ENCODE measurements at regions not wholly inside any gene's neighbourhood (a gene's known extent, or its start where the extent isn't known, plus 50 kb on each side); places are given as distances from the start of the nearest gene placed in this dataset.

DNA sequence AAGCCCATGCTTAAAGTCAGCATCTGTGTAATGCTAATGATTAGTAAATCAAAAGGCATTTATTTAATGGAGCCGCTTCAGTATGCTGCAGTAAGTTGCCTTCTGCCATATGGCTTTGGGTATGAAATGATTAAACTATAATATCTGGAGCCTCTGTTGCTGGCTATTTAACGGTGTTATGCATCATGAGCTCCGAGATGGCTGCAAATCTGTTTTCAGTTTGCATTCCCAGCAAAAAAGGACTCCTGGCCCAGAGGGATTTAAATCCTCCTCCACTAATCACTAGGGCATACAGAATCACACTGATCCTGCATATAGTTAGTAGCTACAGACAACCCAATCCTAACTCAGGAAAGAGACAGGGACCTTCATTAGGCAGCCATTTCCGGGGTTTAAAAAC lies 171.5 kb upstream of the EEA1 start:
- H3K9me3 ChIP-seq (ENCODE audit: control insufficient read depth, insufficient read depth, low read length), result no peaks in the 10 kb centered on the region
- CTCF ChIA-PET, result no interaction called here
- no peaks in the 10 kb centered on the region for H3K4me1 ChIP-seq (ENCODE audit: control insufficient read depth, insufficient read depth, low read length)
- POLR2A ChIA-PET (ENCODE audit: unreplicated experiment), result no interaction called here
- no TSS peak for BruUV-seq (replicated peaks)
- H2AK9ac ChIP-seq (replicated peaks; ENCODE audit: low read depth, low read length, poor library complexity), result no peak overlapping the region
- no peak overlapping the region for H2BK5ac ChIP-seq (ENCODE audit: low read depth, low read length, poor library complexity, severe bottlenecking)
- no peak overlapping the region for H2AFZ ChIP-seq (replicated peaks; ENCODE audit: low read length, poor library complexity)
- H2AK5ac ChIP-seq (ENCODE audit: low read depth, low read length), result no peak overlapping the region
- H4K91ac ChIP-seq (ENCODE audit: insufficient read depth, low read depth, low read length), result no peak overlapping the region
- WGBS, 2 experiments (ENCODE audit: extremely low coverage in 2 of 2, insufficient read length in 1 of 2), result no CpG with 5 or more reads among the region's 4 CpGs
- H3K14ac ChIP-seq (replicated peaks; ENCODE audit: low read depth, low read length), result no peak overlapping the region
- H3K4me2 ChIP-seq (ENCODE audit: low read depth, low read length), result no peak overlapping the region
- no peak overlapping the region for H2BK120ac ChIP-seq (ENCODE audit: low read depth, low read length)
- no peaks in the 10 kb centered on the region; the same call in 1 of the 2 replicates for H3K9me1 ChIP-seq (ENCODE audit: insufficient read depth, low read length)
- TF ChIP-seq FOS (IDR thresholded peaks at IDR 0.05; ENCODE audit: low read depth, low read length) (no peak), SMC3 (IDR thresholded peaks at IDR 0.05; ENCODE audit: low read depth, low read length) (no peak), USF2 (IDR thresholded peaks at IDR 0.05; ENCODE audit: low read depth, low read length) (no peak), MAZ (IDR thresholded peaks at IDR 0.05; ENCODE audit: borderline replicate concordance, low read depth, low read length) (no peak), MAFK (IDR thresholded peaks at IDR 0.05; ENCODE audit: low read depth, low read length) (no peak), RCOR1 (IDR thresholded peaks at IDR 0.05; ENCODE audit: insufficient replicate concordance, low read length) (no peak), MXI1 (IDR thresholded peaks at IDR 0.05; ENCODE audit: borderline replicate concordance, low read depth, low read length) (no peak), NFE2L2 (IDR thresholded peaks at IDR 0.05; ENCODE audit: low read depth, low read length) (no peak), CEBPB (IDR thresholded peaks at IDR 0.05; ENCODE audit: low read depth, low read length) (no peak), BHLHE40 (IDR thresholded peaks at IDR 0.05; ENCODE audit: low read depth, low read length) (no peak), ELK1 (IDR thresholded peaks at IDR 0.05; ENCODE audit: borderline replicate concordance, low read depth, low read length) (no peak), CHD1 (IDR thresholded peaks at IDR 0.05; ENCODE audit: low read depth, low read length) (no peak), RFX5 (IDR thresholded peaks at IDR 0.05; ENCODE audit: low read depth, low read length) (no peak)
- TF ChIP-seq, protein P1, sequence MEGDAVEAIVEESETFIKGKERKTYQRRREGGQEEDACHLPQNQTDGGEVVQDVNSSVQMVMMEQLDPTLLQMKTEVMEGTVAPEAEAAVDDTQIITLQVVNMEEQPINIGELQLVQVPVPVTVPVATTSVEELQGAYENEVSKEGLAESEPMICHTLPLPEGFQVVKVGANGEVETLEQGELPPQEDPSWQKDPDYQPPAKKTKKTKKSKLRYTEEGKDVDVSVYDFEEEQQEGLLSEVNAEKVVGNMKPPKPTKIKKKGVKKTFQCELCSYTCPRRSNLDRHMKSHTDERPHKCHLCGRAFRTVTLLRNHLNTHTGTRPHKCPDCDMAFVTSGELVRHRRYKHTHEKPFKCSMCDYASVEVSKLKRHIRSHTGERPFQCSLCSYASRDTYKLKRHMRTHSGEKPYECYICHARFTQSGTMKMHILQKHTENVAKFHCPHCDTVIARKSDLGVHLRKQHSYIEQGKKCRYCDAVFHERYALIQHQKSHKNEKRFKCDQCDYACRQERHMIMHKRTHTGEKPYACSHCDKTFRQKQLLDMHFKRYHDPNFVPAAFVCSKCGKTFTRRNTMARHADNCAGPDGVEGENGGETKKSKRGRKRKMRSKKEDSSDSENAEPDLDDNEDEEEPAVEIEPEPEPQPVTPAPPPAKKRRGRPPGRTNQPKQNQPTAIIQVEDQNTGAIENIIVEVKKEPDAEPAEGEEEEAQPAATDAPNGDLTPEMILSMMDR (conservative IDR thresholded peaks at IDR 0.05; ENCODE audit: low read depth, low read length), result no peak
- no peaks in the 10 kb centered on the region for H3K36me3 ChIP-seq (ENCODE audit: control insufficient read depth, insufficient read depth, low read length)
- ATAC-seq (ENCODE audit: low read depth), result no peak; the same call in 1 of the 2 replicates
- H3K9ac ChIP-seq (ENCODE audit: low read depth, low read length), result no peak overlapping the region
- H3K27me3 ChIP-seq (ENCODE audit: control insufficient read depth, insufficient read depth, low read length), result no peaks in the 10 kb centered on the region
- no peak overlapping the region for H3K18ac ChIP-seq (ENCODE audit: low read depth, low read length)
- dilution Hi-C loops (cut with HindIII; ENCODE audit: low sequenced_read_pairs, unreplicated experiment) (no loop called here), in situ Hi-C loops (cut with MboI; ENCODE audit: low sequenced_read_pairs) (no loop called here), intact Hi-C loops (cut with micrococcal nuclease) (no loop called here)
- H3K23ac ChIP-seq (ENCODE audit: low read depth, low read length), result no peak overlapping the region
- no peaks in the 10 kb centered on the region for H3K79me1 ChIP-seq (ENCODE audit: low read depth in 1 of 2, low read length in 2 of 2)
- H2BK20ac ChIP-seq (ENCODE audit: low read depth, low read length), result no peak overlapping the region
- H3K27ac ChIP-seq (ENCODE audit: insufficient read depth, low read length), result no peak overlapping the region
- H4K5ac ChIP-seq (ENCODE audit: low read depth, low read length), result no peak overlapping the region
- no peak overlapping the region for H3K4ac ChIP-seq (ENCODE audit: low read depth, low read length)
- no peaks in the 10 kb centered on the region for H4K20me1 ChIP-seq (ENCODE audit: insufficient read depth, low read length)
- H3K4me3 ChIP-seq (ENCODE audit: insufficient read depth, low read depth, low read length), result no peak overlapping the region
- no peak overlapping the region for H3K56ac ChIP-seq (ENCODE audit: extremely low read depth, insufficient read depth, low read length)
- no peak for DNase-seq
- H2BK15ac ChIP-seq (ENCODE audit: low read depth, low read length), result no peak overlapping the region
- H4K8ac ChIP-seq (ENCODE audit: low read depth in 2 of 2, low read length in 2 of 2), result no peak overlapping the region

Measured in IMR-90 (cell line).